KMS-11 (cell line): ENCODE measurements at regions not wholly inside any gene's neighbourhood (a gene's known extent, or its start where the extent isn't known, plus 50 kb on each side); places are given as distances from the start of the nearest gene placed in this dataset.
"Not testable (repeated sequence)": the region's sequence is repeated elsewhere in the genome, so short reads cannot be mapped to it uniquely, and the experiment has no call there.

Experiments
- H2AFZ ChIP-seq: fragments of 200-600 bp; sonication (generic); 2 replicates; pipeline ENCODE4 v1.6.1; 2016; ENCODE audit warnings: antibody characterized with exemption, mixed run types, low read depth
- H3K27ac ChIP-seq: fragments of 200-600 bp; sonication (generic); 2 replicates; pipeline ENCODE4 v1.6.1; 2016; ENCODE audit warnings: mild to moderate bottlenecking, mixed run types
- H3K27me3 ChIP-seq: fragments of 200-600 bp; sonication (generic); 2 replicates; pipeline ENCODE4 v1.6.1; 2017; ENCODE audit warnings: mild to moderate bottlenecking, low read depth, mixed run types, moderate library complexity; ENCODE audit not compliant: insufficient read depth
- H3K36me3 ChIP-seq: fragments of 200-600 bp; sonication (generic); 2 replicates; pipeline ENCODE4 v1.6.1; 2017; ENCODE audit warnings: mild to moderate bottlenecking, mixed run types; ENCODE audit not compliant: insufficient read depth
- H3K4me1 ChIP-seq: fragments of 200-600 bp; sonication (generic); 2 replicates; pipeline ENCODE4 v1.6.1; 2016; ENCODE audit warnings: mild to moderate bottlenecking, low read depth, mixed run types; ENCODE audit not compliant: poor library complexity, severe bottlenecking
- H3K4me2 ChIP-seq: fragments of 200-600 bp; sonication (generic); 2 replicates; pipeline ENCODE4 v1.7.0; 2016; ENCODE audit warnings: mild to moderate bottlenecking, mixed run types
- H3K4me3 ChIP-seq: fragments of 200-600 bp; sonication (generic); IDR thresholded peaks from 2 replicates; pipeline ENCODE4 v1.6.1; 2017; ENCODE audit warnings: low read depth, low read length, mixed read lengths; ENCODE audit not compliant: insufficient read depth
- H3K79me2 ChIP-seq: fragments of 200-600 bp; sonication (generic); 2 replicates; pipeline ENCODE4 v1.6.1; 2016; ENCODE audit warnings: low read depth, mixed run types; ENCODE audit not compliant: insufficient read depth
- H3K9ac ChIP-seq: fragments of 200-600 bp; sonication (generic); 2 replicates; pipeline ENCODE4 v1.6.1; 2016; ENCODE audit warnings: mild to moderate bottlenecking, mixed run types
- H4K20me1 ChIP-seq: fragments of 200-600 bp; sonication (generic); 2 replicates; pipeline ENCODE4 v1.6.1; 2016; ENCODE audit warnings: mild to moderate bottlenecking, mixed run types; ENCODE audit not compliant: insufficient read depth
- CTCF ChIP-seq: fragments of 200-600 bp; sonication (generic); conservative IDR thresholded peaks from 2 replicates; pipeline ENCODE4 v1.6.1; 2017; ENCODE audit warnings: low read depth, mild to moderate bottlenecking, antibody characterized with exemption, low read length, moderate library complexity, mixed read lengths

- Histone ChIP-seq H3K4me2 (no peak overlapping the region), H3K79me2 (no peaks in the 10 kb centered on the region), H3K27me3 (no peaks in the 10 kb centered on the region), H3K4me3 (no peak overlapping the region), H3K27ac (no peak overlapping the region), H3K4me1 (peaks cover 9% of the 10 kb centered on the region), H3K36me3 (no peaks in the 10 kb centered on the region), H4K20me1 (no peaks in the 10 kb centered on the region), H3K9ac (no peak overlapping the region), H2AFZ (no peak overlapping the region)
- TF ChIP-seq CTCF: no peak
Observed at GRCh38 chr4:159027535-159027934, 75.3 kb upstream of the RAPGEF2 start.

GRCh38 chr4:159029481-159029880 lies 73.4 kb upstream of the RAPGEF2 start:
- Histone ChIP-seq H3K9ac (no peak overlapping the region), H3K27me3 (no peaks in the 10 kb centered on the region), H4K20me1 (no peaks in the 10 kb centered on the region), H2AFZ (no peak overlapping the region), H3K79me2 (no peaks in the 10 kb centered on the region), H3K36me3 (no peaks in the 10 kb centered on the region), H3K4me3 (no peak overlapping the region), H3K4me1 (peaks cover 9% of the 10 kb centered on the region), H3K4me2 (no peak overlapping the region), H3K27ac (no peak overlapping the region)
- TF ChIP-seq CTCF: no peak

- H2AFZ ChIP-seq, H4K20me1 ChIP-seq, H3K27me3 ChIP-seq, H3K9ac ChIP-seq, H3K36me3 ChIP-seq, H3K27ac ChIP-seq, H3K4me3 ChIP-seq, H3K79me2 ChIP-seq, H3K4me2 ChIP-seq, H3K4me1 ChIP-seq: not testable (repeated sequence)
Observed at GRCh38 chr4:159030297-159030696, 72.6 kb upstream of the RAPGEF2 start.

- Histone ChIP-seq H2AFZ (no peak overlapping the region), H3K4me1 (no peaks in the 10 kb centered on the region), H3K4me2 (no peak overlapping the region), H3K27ac (no peak overlapping the region), H3K27me3 (no peaks in the 10 kb centered on the region), H3K36me3 (no peaks in the 10 kb centered on the region), H4K20me1 (no peaks in the 10 kb centered on the region), H3K9ac (no peak overlapping the region), H3K4me3 (no peak overlapping the region), H3K79me2 (no peaks in the 10 kb centered on the region)
- no peak for TF ChIP-seq CTCF
Observed at GRCh38 chr4:159035570-159035969, 67.3 kb upstream of the RAPGEF2 start.

GRCh38 chr4:159038536-159038935 lies 64.3 kb upstream of the RAPGEF2 start:
- Histone ChIP-seq H4K20me1 (no peaks in the 10 kb centered on the region), H2AFZ (no peak overlapping the region), H3K27me3 (no peaks in the 10 kb centered on the region), H3K79me2 (no peaks in the 10 kb centered on the region), H3K4me3 (no peak overlapping the region), H3K9ac (no peak overlapping the region), H3K36me3 (no peaks in the 10 kb centered on the region), H3K4me1 (peaks cover 20% of the 10 kb centered on the region), H3K4me2 (no peak overlapping the region), H3K27ac (no peak overlapping the region)
- no peak for TF ChIP-seq CTCF
